Activated CD4-positive, alpha-beta T cell treated with anti-CD3 and anti-CD28 coated beads, Interleukin-2, amount 10 ng/mL, durations not matched to agents 7 days and 5 days (primary cell): ENCODE measurements at regions not wholly inside any gene's neighbourhood (a gene's known extent, or its start where the extent isn't known, plus 50 kb on each side); places are given as distances from the start of the nearest gene placed in this dataset.
"Not testable (repeated sequence)": the region's sequence is repeated elsewhere in the genome, so short reads cannot be mapped to it uniquely, and the experiment has no call there.

Source experiments
- CTCF ChIA-PET: fragments of 350-600 bp; sonication (Branson Sonifier 250); formaldehyde crosslinking; loops from one replicate; lab custom pipeline; 2021; ENCODE audit warnings: antibody characterized with exemption; lab: Charles Lee
- POLR2A ChIA-PET: fragments of 350-600 bp; sonication (Branson Sonifier 250); formaldehyde crosslinking; loops from one replicate; lab custom pipeline; 2021; ENCODE audit warnings: antibody characterized with exemption; lab: Charles Lee
- DNase-seq: peaks from one replicate; pipeline ENCODE4 v3.0.0-alpha.2; 2020
- H3K27ac Mint-ChIP-seq: one replicate; pipeline ENCODE4 v1.8.0; 2021; ENCODE audit warnings: mild to moderate bottlenecking, moderate library complexity, mixed read lengths
- H3K27me3 Mint-ChIP-seq: one replicate; pipeline ENCODE4 v1.8.0; 2021; ENCODE audit warnings: mixed read lengths
- H3K36me3 Mint-ChIP-seq: one replicate; pipeline ENCODE4 v1.8.0; 2021; ENCODE audit warnings: low read depth, mixed read lengths
- H3K4me1 Mint-ChIP-seq: one replicate; pipeline ENCODE4 v1.8.0; 2021; ENCODE audit warnings: mixed read lengths
- H3K4me3 Mint-ChIP-seq: one replicate; pipeline ENCODE4 v1.8.0; 2021; ENCODE audit warnings: mild to moderate bottlenecking, moderate library complexity, mixed read lengths
- H3K9me3 Mint-ChIP-seq: one replicate; pipeline ENCODE4 v1.8.0; 2021; ENCODE audit warnings: mixed read lengths

DNA sequence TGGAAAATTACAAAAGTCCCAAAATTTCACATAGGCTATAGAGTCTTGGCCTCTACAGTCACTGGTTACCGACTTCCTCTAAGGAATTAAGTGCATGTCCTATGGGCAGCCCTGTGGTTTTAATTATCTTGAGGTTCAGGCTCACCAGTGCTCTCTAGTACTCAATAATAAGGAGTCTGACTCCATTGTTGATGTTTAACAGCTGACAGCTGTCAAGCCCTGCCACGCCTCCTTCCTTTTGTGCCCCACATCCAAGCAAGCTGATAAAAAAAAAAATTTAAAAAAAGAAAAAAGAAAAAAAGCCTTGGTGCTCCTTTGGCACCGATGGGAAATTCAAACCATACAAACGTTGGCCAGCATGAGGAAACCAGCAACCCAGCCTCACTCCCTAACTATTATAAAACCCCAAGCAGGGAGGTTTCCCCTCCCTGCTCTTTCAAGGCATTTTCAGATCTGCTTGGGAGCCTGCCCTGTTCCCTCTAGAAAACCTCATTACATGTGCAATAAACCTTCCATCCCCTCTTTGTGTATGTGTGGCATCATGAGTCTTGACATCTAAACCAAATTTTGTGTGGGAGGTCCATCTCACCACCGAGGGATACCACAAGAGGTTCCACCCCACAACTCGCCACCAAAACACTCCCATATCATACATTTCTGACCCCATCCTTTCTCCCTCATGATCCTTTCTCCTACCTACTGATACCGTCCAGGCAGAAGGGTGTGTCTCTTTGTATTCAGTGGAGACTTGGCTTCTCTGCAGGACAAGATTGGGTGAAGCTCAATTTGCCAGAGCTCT, 70.9 kb upstream of the CCDC71L start:
- Mint-ChIP-seq H3K36me3 (no peaks in the 10 kb centered on the region), H3K4me3 (no peak overlapping the region), H3K4me1 (peaks cover 26% of the 10 kb centered on the region), H3K27me3 (no peaks in the 10 kb centered on the region), H3K27ac (no peak overlapping the region), H3K9me3 (peaks cover 2% of the 10 kb centered on the region)
- ChIA-PET CTCF (interaction anchor here (1.3 to 2.3 kb wide), 7 partner anchors 9 to 72 kb away, joined by 3 to 9 read pairs (median 4); partner anchors contain the start of gene CCDC71L), POLR2A (interaction anchor here (0.6 kb wide), 1 partner anchor 138 kb away, joined by 3 read pairs; no protein-coding TSS in a partner anchor)
- no peak for DNase-seq

DNA sequence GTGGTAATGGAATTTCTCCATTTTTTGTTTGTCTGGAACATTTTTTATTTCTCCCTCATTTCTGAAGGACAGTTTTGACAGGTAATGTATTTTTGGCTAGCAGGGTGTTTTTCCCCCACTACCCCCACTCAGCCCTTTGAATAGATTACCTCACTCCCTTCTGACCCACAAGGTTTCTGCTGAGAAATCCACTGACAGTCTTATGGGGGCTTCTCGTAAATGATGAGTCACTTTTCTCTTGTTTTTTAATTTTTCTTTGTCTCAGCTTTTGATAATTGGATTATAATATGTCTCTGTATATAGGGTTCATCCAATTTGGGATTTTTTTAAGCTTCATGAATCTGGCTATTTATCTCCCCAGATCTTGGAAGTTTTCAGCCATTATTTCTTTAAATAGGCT, 74.7 kb upstream of the CCDC71L start:
- Mint-ChIP-seq H3K9me3 (no peaks in the 10 kb centered on the region), H3K4me3 (no peak overlapping the region), H3K27ac (no peak overlapping the region), H3K27me3 (no peaks in the 10 kb centered on the region), H3K4me1 (peaks cover 27% of the 10 kb centered on the region), H3K36me3 (no peaks in the 10 kb centered on the region)
- ChIA-PET CTCF (interaction anchor here (0.7 to 3.3 kb wide), 13 partner anchors 12 to 194 kb away, joined by 3 to 41 read pairs (median 3); partner anchors contain the start of gene CCDC71L), POLR2A (no interaction called here)
- DNase-seq, result no peak

GRCh38 chr7:106736123-106736507, 75.2 kb upstream of the CCDC71L start:
- no peaks in the 10 kb centered on the region for H3K27me3 Mint-ChIP-seq
- H3K27ac Mint-ChIP-seq, result no peak overlapping the region
- H3K4me3 Mint-ChIP-seq, result no peak overlapping the region
- H3K36me3 Mint-ChIP-seq, result no peaks in the 10 kb centered on the region
- POLR2A ChIA-PET, result no interaction called here
- peaks cover 24% of the 10 kb centered on the region for H3K4me1 Mint-ChIP-seq
- DNase-seq, result no peak
- H3K9me3 Mint-ChIP-seq, result no peaks in the 10 kb centered on the region
- CTCF ChIA-PET, result interaction anchor here (0.6 to 3.3 kb wide), 20 partner anchors 8 to 416 kb away, joined by 3 to 41 read pairs (median 3); partner anchors contain the start of gene CCDC71L

GRCh38 chr7:106736508-106737201, 75.7 kb upstream of the CCDC71L start:
- Mint-ChIP-seq H3K4me1 (peaks cover 19% of the 10 kb centered on the region), H3K9me3 (no peaks in the 10 kb centered on the region), H3K36me3 (no peaks in the 10 kb centered on the region), H3K4me3 (no peak overlapping the region), H3K27me3 (no peaks in the 10 kb centered on the region), H3K27ac (no peak overlapping the region)
- ChIA-PET CTCF (interaction anchor here (0.6 to 3.3 kb wide), 21 partner anchors 8 to 1902 kb away, joined by 3 to 41 read pairs (median 3); partner anchors contain the start of gene CCDC71L), POLR2A (no interaction called here)
- peak; percentile 57 for DNase-seq

GRCh38 chr7:106737202-106737562, 76.2 kb upstream of the CCDC71L start:
- no peaks in the 10 kb centered on the region for H3K36me3 Mint-ChIP-seq
- no peak overlapping the region for H3K27ac Mint-ChIP-seq
- no peak overlapping the region for H3K4me3 Mint-ChIP-seq
- peaks cover 16% of the 10 kb centered on the region for H3K4me1 Mint-ChIP-seq
- DNase-seq, result no peak
- CTCF ChIA-PET, result interaction anchor here (1.3 to 3.3 kb wide), 4 partner anchors 14 to 193 kb away, joined by 3 to 41 read pairs (median 6); partner anchors contain the start of gene CCDC71L
- POLR2A ChIA-PET, result no interaction called here
- no peaks in the 10 kb centered on the region for H3K9me3 Mint-ChIP-seq
- no peaks in the 10 kb centered on the region for H3K27me3 Mint-ChIP-seq

DNA sequence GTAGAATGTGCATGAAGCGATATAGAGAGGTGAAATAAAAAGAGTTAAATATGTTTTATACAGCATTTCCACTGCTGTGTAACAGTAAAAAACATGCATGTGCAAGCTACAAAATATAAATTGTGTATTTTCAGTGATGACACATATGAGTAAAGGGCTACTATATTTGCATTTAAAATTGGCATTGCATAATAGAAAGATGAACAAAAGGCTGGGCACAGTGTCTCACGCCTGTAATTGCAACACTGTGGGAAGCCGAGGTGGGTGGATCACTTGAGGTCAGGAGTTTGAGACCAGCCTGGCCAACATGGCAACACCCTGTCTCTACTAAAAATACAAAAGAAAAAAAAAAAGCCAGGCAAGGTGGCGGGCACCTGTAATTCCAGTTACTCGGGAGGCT, 79.8 kb upstream of the CCDC71L start:
- H3K27me3 Mint-ChIP-seq, result no peaks in the 10 kb centered on the region
- no peaks in the 10 kb centered on the region for H3K9me3 Mint-ChIP-seq
- H3K27ac Mint-ChIP-seq, result no peak overlapping the region
- no peak for DNase-seq
- CTCF ChIA-PET, result interaction anchor here (1.4 kb wide), 2 partner anchors 15 to 198 kb away, joined by 4 read pairs; no protein-coding TSS in a partner anchor
- no peak overlapping the region for H3K4me3 Mint-ChIP-seq
- H3K36me3 Mint-ChIP-seq, result no peaks in the 10 kb centered on the region
- POLR2A ChIA-PET, result no interaction called here
- H3K4me1 Mint-ChIP-seq, result peaks cover 21% of the 10 kb centered on the region

DNA sequence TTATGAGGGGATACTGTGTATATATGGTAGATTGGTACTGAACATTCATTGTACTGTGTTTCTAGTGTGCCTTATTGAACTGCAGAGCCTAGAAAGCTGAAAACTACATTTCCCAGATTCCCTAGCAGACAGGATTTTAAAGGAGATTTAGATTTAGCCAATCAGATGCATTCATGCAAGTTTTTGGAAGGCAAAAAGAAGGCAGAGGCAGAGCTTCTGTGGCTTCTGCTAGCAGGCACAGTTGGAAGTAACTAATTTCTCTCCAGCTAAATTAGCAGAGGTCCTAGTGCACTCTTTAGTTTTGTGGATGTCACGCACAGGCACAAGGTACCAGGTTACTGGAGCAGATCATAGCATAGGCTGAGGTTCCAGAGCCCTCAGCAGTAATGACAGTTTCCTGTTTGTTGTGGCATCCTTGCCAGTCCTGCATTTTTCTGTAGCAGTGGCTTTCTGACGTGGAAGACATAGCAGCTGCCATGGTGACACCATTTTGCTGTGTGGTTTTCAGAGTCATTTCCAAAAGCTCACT, 83.7 kb upstream of the CCDC71L start:
- no peak for DNase-seq
- Mint-ChIP-seq H3K27me3 (no peaks in the 10 kb centered on the region), H3K36me3 (no peaks in the 10 kb centered on the region), H3K9me3 (no peaks in the 10 kb centered on the region), H3K4me1 (peaks cover 11% of the 10 kb centered on the region), H3K27ac (no peak overlapping the region), H3K4me3 (no peak overlapping the region)
- CTCF ChIA-PET, result interaction anchor here (1.0 to 1.8 kb wide), 4 partner anchors 8 to 85 kb away, joined by 3 to 6 read pairs (median 4); partner anchors contain the start of gene CCDC71L
- POLR2A ChIA-PET, result no interaction called here

GRCh38 chr7:106747301-106747700, 86.3 kb upstream of the CCDC71L start:
- DNase-seq, H3K36me3 Mint-ChIP-seq, H3K27ac Mint-ChIP-seq, H3K9me3 Mint-ChIP-seq, POLR2A ChIA-PET, H3K4me3 Mint-ChIP-seq, H3K27me3 Mint-ChIP-seq: not testable (repeated sequence)
- CTCF ChIA-PET, result interaction anchor here (1.0 kb wide), 1 partner anchor 11 kb away, joined by 5 read pairs; no protein-coding TSS in a partner anchor
- H3K4me1 Mint-ChIP-seq, result peaks cover 11% of the 10 kb centered on the region

GRCh38 chr7:106747804-106748203, 86.8 kb upstream of the CCDC71L start:
- Mint-ChIP-seq H3K27me3 (no peaks in the 10 kb centered on the region), H3K27ac (no peak overlapping the region), H3K9me3 (no peaks in the 10 kb centered on the region), H3K4me1 (peaks cover 11% of the 10 kb centered on the region), H3K36me3 (no peaks in the 10 kb centered on the region), H3K4me3 (no peak overlapping the region)
- no peak for DNase-seq
- CTCF ChIA-PET, result interaction anchor here (1.0 kb wide), 1 partner anchor 12 kb away, joined by 5 read pairs; no protein-coding TSS in a partner anchor
- POLR2A ChIA-PET, result no interaction called here

DNA sequence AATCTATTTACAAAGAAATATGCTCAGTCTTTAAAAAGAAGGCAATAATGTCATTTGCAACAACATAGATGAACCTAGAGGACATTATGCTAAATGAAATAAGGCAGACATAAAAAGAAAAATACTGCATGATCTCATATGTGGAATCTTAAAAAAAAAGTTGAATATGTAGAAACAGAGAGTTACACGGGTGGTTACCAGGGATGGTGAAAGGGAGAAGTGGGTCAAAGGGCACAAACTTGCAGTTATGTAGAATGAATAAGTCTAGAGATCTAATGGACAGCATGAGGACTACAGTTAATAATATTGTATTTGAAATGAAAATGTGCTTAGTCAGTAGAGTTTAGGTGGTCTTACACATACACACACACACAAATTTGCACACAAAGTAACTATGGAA, 88.2 kb upstream of the CCDC71L start:
- no peak for DNase-seq
- Mint-ChIP-seq H3K9me3 (peaks cover 4% of the 10 kb centered on the region), H3K27me3 (no peaks in the 10 kb centered on the region), H3K27ac (no peak overlapping the region), H3K36me3 (no peaks in the 10 kb centered on the region), H3K4me1 (peaks cover 11% of the 10 kb centered on the region), H3K4me3 (no peak overlapping the region)
- CTCF ChIA-PET, result interaction anchor here (1.4 kb wide), 1 partner anchor 89 kb away, joined by 3 read pairs; the partner anchor contains the start of gene CCDC71L
- POLR2A ChIA-PET, result no interaction called here

GRCh38 chr7:106750773-106751172, 89.8 kb upstream of the CCDC71L start:
- ChIA-PET CTCF (interaction anchor here (0.6 kb wide), 1 partner anchor 356 kb away, joined by 3 read pairs; no protein-coding TSS in a partner anchor), POLR2A (no interaction called here)
- Mint-ChIP-seq H3K4me3 (no peak overlapping the region), H3K36me3 (no peaks in the 10 kb centered on the region), H3K27me3 (no peaks in the 10 kb centered on the region), H3K9me3 (peaks cover 12% of the 10 kb centered on the region), H3K27ac (no peak overlapping the region), H3K4me1 (no peaks in the 10 kb centered on the region)
- no peak for DNase-seq

- CTCF ChIA-PET, result interaction anchor here (1.3 to 2.0 kb wide), 2 partner anchors 15 to 16 kb away, joined by 5 to 7 read pairs; no protein-coding TSS in a partner anchor
- DNase-seq, result no peak
- Mint-ChIP-seq H3K27ac (no peak overlapping the region), H3K9me3 (peaks cover 12% of the 10 kb centered on the region), H3K27me3 (no peaks in the 10 kb centered on the region), H3K36me3 (no peaks in the 10 kb centered on the region), H3K4me1 (no peaks in the 10 kb centered on the region), H3K4me3 (no peak overlapping the region)
- POLR2A ChIA-PET, result no interaction called here
Measured at GRCh38 chr7:106752367-106752766, 91.4 kb upstream of the CCDC71L start.
